ENCODE measurements at regions not wholly inside any gene's neighbourhood (a gene's known extent, or its start where the extent isn't known, plus 50 kb on each side); places are given as distances from the start of the nearest gene placed in this dataset.

DNA sequence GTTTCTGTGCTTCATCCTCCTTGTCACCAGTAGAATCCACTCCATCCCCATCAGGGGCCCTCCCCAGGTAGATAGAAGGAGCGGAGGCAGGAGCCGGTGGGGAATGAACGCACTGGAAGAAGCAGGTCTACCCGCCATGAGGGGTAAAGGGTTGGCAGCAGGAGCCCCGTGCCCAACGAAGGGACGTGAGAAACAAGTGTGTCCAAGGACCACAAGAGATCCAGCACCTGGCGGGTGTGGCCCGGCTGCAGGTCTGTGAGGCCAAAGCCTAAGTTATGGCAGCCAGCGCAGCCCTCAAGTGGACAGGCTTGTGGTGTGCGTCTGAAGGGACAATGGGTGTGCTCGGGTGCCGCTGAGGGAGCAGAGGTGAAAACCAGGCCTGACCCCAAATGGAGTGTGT, 94.3 kb downstream of the IRX2 start:
- DNase-seq (ENCODE audit: low spot score): no peak

DNA sequence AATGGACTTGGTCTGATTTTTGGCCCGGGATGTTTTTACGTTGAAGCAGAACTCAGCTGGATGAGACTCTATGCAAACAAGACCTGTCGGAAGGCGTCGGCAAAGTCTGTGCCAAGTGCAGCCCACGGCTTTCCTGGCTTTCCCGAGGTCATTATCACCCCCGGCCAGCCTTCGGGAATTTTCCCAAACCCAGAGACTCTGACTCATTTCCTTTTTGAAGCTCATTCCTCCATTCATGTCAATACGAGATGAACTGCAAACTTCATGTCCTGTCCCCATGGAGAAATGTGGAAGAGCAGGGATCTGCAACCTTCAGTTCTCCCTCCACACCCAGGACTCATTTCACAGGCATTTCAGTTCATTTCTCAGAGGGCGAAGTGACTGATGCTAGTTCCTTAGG, 95.3 kb downstream of the IRX2 start:
- no peak for DNase-seq (ENCODE audit: low spot score)

- no peak for DNase-seq (ENCODE audit: low spot score)
Observed at GRCh38 chr5:2653991-2654390, 97.5 kb downstream of the IRX2 start.

DNA sequence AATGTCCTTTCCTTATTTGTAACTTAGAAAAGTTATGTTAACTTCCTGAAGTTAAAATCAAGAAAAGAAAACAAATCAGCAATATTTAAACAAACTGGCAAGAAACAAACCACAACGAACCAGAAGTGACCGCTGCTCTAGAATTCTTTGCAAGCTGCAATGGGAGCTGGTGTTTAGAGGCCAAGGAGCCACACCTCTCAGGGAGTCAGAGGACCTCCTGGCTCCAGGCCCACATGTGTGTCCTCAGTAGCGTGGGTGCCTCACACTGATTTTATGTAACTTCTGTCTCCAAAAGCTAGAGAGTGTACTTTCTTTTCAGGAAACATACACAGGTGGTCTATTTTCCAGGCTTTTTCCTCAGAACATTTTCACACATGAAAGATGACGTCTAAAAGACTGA, 100.4 kb downstream of the IRX2 start:
- DNase-seq (ENCODE audit: low spot score): no peak

GRCh38 chr5:2642684-2643345, 108.7 kb downstream of the IRX2 start:
- no peak for DNase-seq (ENCODE audit: low spot score)

- no peak for DNase-seq (ENCODE audit: low spot score)
Observed at GRCh38 chr5:2640717-2641116, 110.8 kb downstream of the IRX2 start.

GRCh38 chr5:2639425-2639824, 112.1 kb downstream of the IRX2 start:
- no peak for DNase-seq (ENCODE audit: low spot score)

DNA sequence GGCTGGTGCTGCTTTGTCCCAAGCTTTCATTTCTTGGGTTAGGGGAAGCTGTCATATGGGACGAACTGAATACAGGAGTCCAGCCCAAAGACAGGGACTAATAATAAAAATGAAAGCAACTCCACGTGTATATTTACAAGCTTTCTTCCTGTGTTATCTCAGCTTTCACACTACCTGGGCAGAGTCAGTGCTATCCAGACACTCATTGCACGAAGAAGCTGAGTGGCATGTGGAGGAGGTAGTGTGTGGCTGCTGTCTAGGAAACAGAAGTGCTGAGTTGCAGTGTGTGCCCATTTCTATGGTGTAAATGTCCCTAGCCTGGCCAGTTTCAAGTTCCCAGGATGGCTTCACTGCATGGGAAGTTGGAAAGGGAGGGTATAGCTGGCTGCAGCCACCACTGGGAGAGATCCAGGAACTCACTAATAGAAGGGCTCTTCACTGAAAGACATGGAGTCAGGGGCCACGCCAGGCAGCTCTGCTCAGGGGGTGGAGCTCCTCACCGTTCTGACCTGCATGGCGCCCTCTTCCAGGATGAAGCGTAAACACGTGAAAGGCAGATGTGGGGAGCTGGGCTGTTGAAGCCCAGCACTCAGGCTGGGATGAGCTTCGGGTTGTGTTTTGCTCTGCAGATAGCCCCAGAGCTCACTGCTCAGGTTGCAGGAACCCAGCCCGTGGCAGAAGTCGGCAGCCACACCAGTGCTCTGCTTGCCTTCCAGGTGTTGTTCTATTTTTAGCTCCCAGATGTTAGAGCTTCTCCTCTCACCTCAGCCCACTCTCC, 116.9 kb downstream of the IRX2 start:
- DNase-seq (ENCODE audit: low spot score): no peak

DNA sequence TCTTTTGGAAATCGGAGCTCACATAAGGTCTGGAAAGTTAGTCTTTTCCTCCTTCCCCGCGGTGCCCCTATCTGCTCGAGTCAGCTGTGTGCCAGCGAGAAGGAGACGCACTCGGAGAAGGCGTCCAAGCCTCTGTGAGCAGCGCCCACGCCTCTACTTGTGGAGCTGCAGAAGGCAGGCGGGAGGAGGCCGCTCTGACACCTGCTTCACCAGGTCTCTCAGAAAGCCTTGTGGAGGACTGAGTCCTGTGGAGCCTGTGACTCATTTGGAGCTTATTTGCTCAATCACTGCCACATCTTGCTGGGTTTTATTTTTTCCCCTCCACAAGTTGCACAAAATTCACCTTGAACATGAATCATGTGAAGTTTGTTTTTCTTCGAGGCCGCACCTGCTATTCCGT, 117.5 kb downstream of the IRX2 start:
- no peak for DNase-seq (ENCODE audit: low spot score)

DNA sequence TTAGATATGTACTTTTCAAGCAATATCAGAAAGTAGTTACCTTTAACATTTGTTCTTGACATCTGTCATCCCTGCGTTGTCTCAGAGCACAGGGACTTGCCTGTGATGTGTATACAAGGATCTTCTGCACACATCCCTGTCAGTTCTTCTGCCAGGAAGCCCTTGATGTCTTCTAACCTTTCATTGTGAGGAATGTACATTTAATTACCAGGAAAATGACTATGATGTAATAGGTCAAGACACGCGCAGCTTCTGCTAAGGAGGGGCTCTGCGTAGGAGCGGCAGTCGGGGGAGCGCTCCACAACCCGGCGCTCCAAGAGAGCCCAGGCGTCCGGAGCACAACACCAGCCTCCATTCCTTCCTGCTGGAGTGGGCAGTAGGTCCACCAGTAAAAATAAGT, 119.7 kb downstream of the IRX2 start:
- no peak for DNase-seq (ENCODE audit: low spot score)

GRCh38 chr5:2629045-2629444, 122.4 kb downstream of the IRX2 start:
- no peak for DNase-seq (ENCODE audit: low spot score)

DNA sequence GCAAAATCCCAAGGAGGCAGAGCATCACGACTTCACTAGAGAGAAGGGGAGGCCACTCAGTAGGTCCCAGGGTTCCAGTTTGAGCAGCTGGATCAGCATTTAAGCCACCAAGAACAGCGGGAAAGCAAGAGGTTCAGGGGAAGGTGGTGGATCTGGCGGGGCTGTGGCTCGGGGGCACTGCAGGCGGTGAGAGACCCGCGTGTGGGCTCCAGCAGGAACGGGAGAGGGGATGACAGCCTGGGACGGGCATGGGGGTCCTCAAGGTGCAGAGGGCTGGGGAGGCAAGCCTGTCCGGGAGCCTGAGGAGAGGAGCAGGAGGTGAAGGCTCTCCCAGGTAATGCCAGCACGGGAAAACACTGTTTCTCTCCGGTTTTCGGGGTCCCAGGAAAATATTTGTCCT, 123.6 kb downstream of the IRX2 start:
- no peak for DNase-seq (ENCODE audit: low spot score)

DNA sequence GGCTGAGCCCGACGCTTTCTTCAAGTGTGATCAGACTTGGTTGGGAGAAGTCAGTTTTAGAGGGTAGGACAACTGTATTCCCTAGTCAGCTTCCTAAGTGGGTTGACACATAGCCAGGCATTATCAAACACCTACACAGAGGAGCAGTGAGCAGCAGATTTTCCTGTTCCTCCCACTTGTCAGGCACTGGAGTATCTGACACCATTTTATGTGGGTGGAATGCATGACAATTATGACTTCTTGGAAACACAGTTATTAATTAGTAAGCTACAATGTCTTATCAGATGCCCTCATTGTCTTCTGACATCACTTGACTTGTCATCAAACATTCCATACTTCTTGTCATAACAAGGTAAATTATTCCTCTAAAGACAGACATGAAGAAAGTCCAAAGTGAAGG, 124.9 kb downstream of the IRX2 start:
- no peak for DNase-seq (ENCODE audit: low spot score)

- no peak for DNase-seq (ENCODE audit: low spot score)
Observed at GRCh38 chr5:2622866-2623265, 128.6 kb downstream of the IRX2 start.

DNA sequence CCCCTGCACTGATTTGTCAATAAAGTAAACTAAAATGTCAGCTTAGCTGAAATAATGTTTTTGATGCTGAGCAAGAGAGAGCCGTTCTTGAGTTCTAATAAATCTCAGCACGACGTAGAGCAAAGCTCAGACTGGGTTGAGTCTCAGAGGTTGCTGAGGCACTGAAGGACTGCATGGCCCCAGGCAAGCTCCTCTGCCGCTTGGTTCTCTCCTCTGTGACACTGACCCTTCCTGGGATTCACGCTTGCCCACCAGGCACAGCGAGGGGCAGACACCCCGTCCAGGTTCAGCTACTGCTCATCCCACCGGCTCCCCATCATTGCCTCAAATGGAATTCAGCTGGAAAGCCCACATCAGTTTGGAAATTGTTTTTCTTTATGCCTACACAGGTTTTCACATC, 129.8 kb downstream of the IRX2 start:
- no peak for DNase-seq (ENCODE audit: low spot score)

DNA sequence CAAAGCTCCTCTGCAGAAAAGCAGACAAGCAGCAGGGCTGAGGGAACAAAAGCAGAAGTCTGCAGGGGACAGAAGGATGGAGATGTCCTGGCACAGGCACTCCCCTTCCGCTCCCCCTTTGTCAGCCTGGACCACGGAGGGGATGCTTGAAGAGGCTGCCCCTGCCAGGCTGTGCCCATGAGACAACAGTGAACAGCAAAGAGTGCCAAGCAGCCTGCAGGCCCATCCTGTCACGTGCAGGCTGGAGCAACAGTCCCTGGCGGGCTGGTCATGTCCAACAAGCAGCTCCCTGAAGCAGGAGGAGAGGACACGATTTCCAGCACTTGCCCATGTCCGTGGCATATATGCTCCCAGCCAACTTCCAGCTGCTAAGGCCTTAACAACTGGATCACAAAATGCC, 132.3 kb downstream of the IRX2 start:
- no peak for DNase-seq (ENCODE audit: low spot score)

DNA sequence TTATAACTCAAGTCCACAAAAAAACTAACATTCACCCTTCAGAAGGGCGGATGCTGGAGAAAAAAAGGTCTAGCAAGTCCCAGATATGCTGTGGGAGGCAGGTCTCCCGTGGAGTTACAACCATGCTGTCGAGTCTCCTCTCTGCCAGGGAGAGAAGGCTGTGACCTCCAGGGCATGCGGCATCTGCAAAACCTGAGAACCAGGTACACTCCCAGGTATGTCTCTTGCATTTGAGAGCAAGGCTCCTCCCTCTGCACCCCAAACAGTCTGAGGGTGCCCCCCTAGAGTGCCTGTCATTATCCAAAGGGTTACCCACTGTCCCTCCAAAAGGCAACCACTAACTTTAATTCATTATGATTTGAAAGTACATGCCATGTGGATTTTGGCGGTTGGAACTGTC, 134.0 kb downstream of the IRX2 start:
- no peak for DNase-seq (ENCODE audit: low spot score)

DNA sequence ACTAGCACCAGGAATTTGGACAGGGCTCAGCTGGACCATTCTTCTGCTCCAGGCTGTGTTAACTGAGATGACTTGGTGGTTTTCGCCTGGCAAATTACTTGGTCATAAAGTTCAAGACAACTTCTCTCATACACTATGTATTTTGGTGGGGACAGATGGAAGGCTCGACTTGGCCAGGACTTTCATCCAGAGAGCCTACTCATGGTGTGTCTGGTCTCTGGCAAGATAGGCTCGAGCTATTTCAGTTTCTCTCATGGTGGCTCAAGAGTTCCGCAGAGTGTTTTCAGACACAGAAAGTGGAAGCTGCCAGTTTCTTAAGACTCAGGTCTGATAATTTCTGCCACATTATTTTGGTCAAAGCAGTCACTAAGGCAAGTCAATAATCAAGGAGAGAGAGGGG, 135.6 kb downstream of the IRX2 start:
- no peak for DNase-seq (ENCODE audit: low spot score)

GRCh38 chr5:2614571-2614970, 136.9 kb downstream of the IRX2 start:
- no peak for DNase-seq (ENCODE audit: low spot score)

- DNase-seq (ENCODE audit: low spot score): no peak
Observed at GRCh38 chr5:2611659-2612058, 139.8 kb downstream of the IRX2 start.

DNA sequence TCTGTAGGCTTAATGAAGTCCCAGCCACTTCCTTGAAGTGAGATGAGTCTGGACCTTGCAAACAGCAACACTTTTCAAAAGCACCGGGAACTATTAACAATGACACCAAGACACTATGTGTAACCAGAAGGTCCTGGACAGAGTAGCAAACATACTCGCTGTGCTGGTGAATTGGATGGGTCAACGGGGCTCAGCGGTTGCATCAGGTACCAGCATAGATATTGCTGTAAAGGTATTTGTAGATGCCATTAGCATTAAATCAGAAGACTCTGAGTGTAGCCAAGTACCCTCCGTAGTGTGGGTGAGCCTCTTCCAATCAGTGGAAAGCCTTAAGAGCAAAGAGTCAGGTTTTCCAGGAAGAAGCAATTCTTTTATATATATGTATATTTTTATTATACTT, 140.5 kb downstream of the IRX2 start:
- no peak for DNase-seq (ENCODE audit: low spot score)

GRCh38 chr5:2608391-2608790, 143.1 kb downstream of the IRX2 start:
- no peak for DNase-seq (ENCODE audit: low spot score)

- no peak for DNase-seq (ENCODE audit: low spot score)
Observed at GRCh38 chr5:2607598-2607997, 143.9 kb downstream of the IRX2 start.

DNA sequence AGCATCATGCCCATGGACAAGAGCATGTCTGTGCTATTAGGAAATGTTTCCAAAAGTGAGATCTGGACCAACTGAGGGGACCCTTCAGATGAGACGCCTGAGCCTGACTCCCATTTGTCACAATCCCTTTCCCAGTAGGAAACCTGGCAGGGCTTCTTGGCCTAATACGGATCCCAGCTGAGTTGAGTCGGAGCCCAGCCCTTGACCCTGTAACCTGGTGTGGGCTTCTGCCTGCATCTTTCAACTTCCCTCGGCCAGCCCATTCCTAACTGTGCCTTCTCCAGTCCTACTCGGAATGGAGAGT, 148.3 kb downstream of the IRX2 start:
- DNase-seq (ENCODE audit: low spot score): no peak

Measured in hematopoietic multipotent progenitor cell treated with erythropoietin and hydrocortisone succinate and interleukin-3 and kit ligand, for 15 days (in vitro differentiated cells).